CD4-positive, alpha-beta T cell treated with Interferon alpha-2 for 1 hour (primary cell): ENCODE measurements at regions not wholly inside any gene's neighbourhood (a gene's known extent, or its start where the extent isn't known, plus 50 kb on each side); places are given as distances from the start of the nearest gene placed in this dataset.
A peak's percentile ranks its signal among the peaks of the same experiment; 100 is the strongest.
"Not testable (repeated sequence)": the region's sequence is repeated elsewhere in the genome, so short reads cannot be mapped to it uniquely, and the experiment has no call there.

Source experiments
- DNase-seq, 2 donors: peaks; one replicate each; pipeline ENCODE4 v3.0.0-alpha.2; 2020 to 2022

DNA sequence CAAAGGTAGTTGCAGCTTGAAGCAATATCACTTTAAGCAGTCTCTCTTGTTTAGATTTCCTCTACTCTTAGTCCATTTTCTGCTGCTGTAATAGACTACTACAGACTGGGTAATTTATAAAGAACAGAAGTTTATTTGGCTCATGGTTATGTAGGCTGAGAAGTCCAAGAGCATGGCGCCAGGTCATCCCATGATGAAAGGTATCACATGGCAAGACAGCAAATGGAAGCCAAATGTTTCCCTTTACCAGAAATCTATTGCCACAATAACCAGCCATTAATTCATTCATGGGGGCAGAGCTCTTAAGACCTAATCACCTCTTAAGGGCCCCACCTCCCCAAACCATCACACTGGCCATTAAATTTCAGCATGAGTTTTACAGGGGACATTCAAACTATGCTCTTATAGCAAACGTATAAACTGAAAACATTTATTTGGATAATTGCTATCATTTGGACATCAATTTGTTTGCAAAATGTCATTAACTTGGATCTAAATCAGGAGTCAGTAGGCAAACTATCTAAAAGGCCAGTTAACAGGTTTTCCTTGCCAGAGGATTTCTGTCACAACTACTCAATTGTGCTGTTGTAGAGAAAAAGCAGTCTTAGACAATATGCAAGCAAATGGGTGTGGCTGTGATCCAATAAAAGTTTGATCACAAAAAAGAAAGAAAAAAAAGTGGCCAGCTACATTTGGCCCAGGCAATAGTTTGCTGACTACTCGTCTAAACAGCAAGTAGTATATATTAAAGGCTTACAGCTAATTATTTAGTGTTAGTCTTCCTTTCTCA, 75.7 kb upstream of the GUCY1A1 start:
- no peak for DNase-seq

GRCh38 chr4:155588437-155588836, 78.2 kb upstream of the GUCY1A1 start:
- no peak for DNase-seq

GRCh38 chr4:155587766-155588165, 78.9 kb upstream of the GUCY1A1 start:
- DNase-seq = no peak

GRCh38 chr4:155582971-155583437, 83.6 kb upstream of the GUCY1A1 start:
- peak in 1 of 2 donors; percentile 12 for DNase-seq

GRCh38 chr4:155582041-155582440, 84.6 kb upstream of the GUCY1A1 start:
- DNase-seq = no peak

- no peak for DNase-seq
Measured at GRCh38 chr4:155578726-155579370, 87.8 kb upstream of the GUCY1A1 start.

DNA sequence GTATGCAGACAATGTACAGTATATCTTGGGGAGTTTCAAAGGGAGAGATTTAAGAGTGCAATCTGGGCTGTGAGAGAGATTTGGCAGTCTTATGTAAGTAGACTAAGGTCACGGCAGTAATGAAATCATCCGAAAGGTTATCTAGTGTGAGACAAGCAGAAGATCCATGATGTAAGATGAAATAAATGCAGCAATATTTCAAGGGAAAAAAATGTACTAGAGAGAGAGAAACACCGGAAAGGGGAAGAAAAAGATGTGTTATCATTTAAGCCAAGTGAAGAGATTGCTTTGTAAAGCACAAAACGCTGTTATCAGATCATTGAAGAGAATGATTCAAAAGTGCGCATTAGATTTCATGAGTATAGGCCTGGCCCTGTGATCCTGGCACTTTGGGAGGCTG, 88.4 kb upstream of the GUCY1A1 start:
- no peak for DNase-seq

DNA sequence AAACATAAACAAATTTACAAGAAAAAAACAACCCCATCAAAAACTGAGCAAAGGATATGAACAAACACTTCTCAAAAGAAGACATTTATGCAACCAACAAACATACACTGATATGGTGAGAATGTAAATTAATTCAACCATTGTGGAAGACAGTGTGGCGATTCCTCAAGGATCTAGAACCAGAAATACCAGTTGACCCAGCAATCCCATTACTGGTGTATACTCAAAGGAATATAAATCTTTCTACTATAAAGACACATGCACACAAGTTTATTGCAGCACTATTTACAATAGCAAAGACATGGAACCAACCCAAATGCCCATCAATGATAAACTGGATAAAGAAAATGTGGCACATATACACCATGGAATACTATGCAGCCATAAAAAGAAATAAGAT, 92.3 kb upstream of the GUCY1A1 start:
- DNase-seq = not testable (repeated sequence)

GRCh38 chr4:155573126-155573525, 93.5 kb upstream of the GUCY1A1 start:
- DNase-seq = no peak

GRCh38 chr4:155572106-155572703, 94.4 kb upstream of the GUCY1A1 start:
- DNase-seq = no peak

- DNase-seq = no peak
Measured at GRCh38 chr4:155571184-155571944, 95.3 kb upstream of the GUCY1A1 start.

DNA sequence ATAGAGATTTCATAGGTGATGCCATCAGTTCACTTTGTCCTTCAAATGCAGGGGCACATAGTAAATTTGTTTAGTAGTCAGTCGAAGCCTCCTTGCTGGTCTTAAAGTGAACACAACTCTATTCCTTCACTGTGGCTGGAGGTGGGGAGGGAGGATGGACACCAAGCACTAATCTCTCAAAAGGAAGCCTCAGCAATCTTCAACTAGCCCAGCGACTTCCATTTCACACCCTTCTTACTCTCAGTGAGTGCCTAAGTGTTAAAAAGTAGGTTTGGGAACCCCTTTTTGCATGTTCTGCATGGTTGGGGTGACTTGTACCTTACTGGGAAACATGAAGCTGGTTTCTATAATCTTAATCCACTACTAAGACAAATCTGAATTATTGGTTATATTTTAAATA, 96.0 kb upstream of the GUCY1A1 start:
- DNase-seq = no peak

DNA sequence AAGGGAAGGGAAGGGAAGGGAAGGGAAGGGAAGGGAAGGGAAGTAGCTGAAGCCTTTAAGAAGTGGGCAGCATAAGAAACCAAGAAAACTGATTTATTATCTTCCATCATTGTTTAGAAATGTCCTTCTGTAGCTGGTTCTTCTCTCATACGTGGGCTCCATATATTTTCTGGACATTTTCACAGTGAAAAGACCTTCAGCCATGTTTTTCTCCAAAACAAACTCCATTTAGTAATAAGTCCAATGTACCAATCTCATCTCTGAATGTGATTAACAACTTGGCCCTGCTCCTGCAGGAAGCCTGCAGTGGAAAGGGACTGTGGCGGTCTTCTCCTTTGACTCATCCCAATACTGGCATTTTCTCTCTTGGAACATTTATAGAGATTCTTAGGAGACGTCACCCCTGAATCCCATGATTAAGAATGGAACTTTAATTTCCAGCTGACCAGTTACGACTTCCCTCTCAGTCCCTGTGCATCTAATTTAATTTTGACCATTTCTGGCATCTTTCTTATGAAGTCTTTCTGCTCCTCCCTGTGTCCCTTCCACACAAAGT, 96.6 kb upstream of the GUCY1A1 start:
- DNase-seq = no peak

DNA sequence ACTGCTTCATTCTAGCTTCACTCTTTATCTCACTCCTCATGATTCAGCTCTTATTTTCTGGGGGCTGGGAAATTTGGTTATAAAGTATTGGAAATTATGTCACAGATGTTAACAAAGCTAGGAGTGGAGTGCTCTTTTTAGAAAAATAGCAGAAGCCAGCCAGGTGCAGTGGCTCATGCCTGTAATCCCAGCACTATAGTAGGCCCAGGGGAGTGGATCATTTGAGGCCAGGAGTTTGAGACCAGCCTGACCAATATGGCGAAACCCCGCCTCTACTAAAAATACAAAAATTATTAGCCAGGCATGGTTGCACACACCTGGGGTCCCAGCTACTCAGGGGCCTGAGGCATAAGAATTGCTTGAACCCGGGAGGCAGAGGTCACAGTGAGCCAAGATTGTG, 97.2 kb upstream of the GUCY1A1 start:
- DNase-seq = no peak

DNA sequence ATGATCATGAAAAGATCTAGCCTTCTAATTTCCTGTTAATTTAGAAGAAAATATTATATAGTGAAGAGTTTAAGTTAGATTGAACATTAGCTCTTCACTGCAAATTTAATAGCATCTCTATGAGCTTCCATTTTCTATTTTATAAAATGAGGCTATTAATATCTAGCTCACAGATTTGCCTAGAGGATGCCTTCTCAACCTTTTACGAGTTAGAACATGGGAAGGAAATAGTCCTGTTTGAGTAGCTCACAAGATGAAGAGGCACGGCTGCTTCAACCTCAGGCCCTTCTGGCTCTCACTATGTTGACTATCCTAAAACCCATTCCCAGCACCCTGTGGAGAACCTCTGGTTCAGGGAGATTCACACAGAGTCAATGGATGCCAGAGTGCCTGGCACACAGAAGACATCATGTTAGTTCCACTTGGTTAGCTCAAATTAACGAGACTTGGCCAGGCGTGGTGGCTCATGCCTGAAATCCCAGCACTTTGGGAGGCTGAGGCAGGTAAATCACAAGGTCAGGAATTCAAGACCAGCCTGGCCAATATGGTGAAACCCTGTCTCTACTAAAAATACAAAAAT, 97.9 kb upstream of the GUCY1A1 start:
- DNase-seq = no peak

GRCh38 chr4:155566354-155566753, 100.3 kb upstream of the GUCY1A1 start:
- DNase-seq = no peak

GRCh38 chr4:155565776-155566175, 100.9 kb upstream of the GUCY1A1 start:
- no peak for DNase-seq

GRCh38 chr4:155565330-155565729, 101.3 kb upstream of the GUCY1A1 start:
- DNase-seq = no peak

GRCh38 chr4:155564880-155565279, 101.8 kb upstream of the GUCY1A1 start:
- DNase-seq = no peak

- no peak for DNase-seq
Measured at GRCh38 chr4:155564086-155564485, 102.6 kb upstream of the GUCY1A1 start.

DNA sequence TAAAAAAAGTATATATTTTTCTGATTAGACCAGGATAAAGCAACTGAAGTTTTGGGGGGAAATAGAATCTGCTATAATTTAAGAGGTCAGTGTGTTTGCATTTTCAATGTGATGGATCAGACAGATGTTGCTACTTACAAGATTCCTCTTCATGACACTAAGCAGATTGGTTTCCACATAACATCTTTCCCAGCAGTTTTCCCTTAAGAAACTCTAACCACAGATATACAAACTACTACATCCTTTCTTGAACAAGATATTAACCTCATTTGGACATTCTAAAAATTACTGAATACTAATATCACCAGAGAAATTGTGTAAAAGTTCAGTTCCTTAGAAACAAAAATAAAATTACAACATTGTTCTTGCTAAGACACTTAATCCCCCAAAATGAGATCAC, 106.7 kb upstream of the GUCY1A1 start:
- no peak for DNase-seq

DNA sequence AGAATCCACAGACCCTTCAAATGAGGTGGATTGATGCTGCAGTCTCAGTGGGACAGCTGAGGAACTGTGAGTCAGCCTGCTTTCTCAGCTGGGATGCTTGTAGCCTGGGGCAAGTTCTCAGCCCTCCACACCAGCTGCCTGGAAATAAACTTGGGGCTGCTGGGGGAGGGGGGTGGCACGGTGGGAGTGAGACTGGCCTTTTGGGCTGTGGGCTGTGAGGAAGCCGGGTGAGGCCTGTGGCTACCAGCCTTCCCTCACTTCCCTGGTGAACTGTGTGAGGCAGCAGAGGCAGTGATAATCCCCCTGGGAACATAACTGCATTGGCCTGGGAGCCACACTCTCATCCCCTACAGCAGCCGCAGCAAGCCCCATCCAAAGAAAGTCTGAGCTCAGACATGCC, 114.5 kb upstream of the GUCY1A1 start:
- DNase-seq = no peak

- no peak for DNase-seq
Measured at GRCh38 chr4:155548173-155548572, 118.5 kb upstream of the GUCY1A1 start.
